K562 (cell line): ENCODE measurements at regions not wholly inside any gene's neighbourhood (a gene's known extent, or its start where the extent isn't known, plus 50 kb on each side); places are given as distances from the start of the nearest gene placed in this dataset.

ENCODE experiments used
- ATAC-seq: fragments of 200-7000 bp; cut with Tn5 transposase; 3 replicates; pipeline ENCODE4 v1.9.1; 2020; ENCODE audit warnings: moderate library complexity
- BruUV-seq: library from RNA; stranded (reverse); fragments of 400-500 nt; replicated peaks from 2 replicates; lab custom pipeline; 2021; lab: Mats Ljungman, UMichigan
- CTCF ChIA-PET: fragments of 300-600 bp; formaldehyde crosslinking; extraction: SDS; loops from one replicate; lab custom pipeline; 2021; ENCODE audit warnings: low intra/inter-chr PET ratio; lab: Yijun Ruan, JAX
- POLR2A ChIA-PET: fragments of 300-600, 350-650 bp; sonication (Branson Sonifier 250); formaldehyde crosslinking; extraction: SDS; loops from one replicate; lab custom pipeline; 2021; ENCODE audit warnings: antibody characterized with exemption, inconsistent platforms; lab: Yijun Ruan, JAX
- DNase-seq, 4 experiments: peaks; one replicate each; pipeline versions ENCODE4 v3.0.0 to v3.0.0-alpha.2; 2011 to 2018; ENCODE audit warnings: low spot score in 3 of 4, mixed read lengths in 3 of 4; ENCODE audit errors: extremely low read depth in 1 of 4
- FAIRE-seq: peaks from 2 replicates; lab custom pipeline; 2011; peaks lifted over from hg19 to GRCh38; lab: Jason Lieb, UNC
- H2AFZ ChIP-seq: 2 replicates; pipeline ENCODE4 v1.6.0; 2011; ENCODE audit warnings: low read depth, low read length, control low read depth, inconsistent platforms
- H3K27ac ChIP-seq: fragments of 200-600 bp; 3 replicates; pipeline ENCODE4 v1.8.0; 2011; ENCODE audit warnings: low read depth, mild to moderate bottlenecking, control low read depth, inconsistent platforms, low read length, moderate library complexity, mixed read lengths; ENCODE audit errors: extremely low read depth
- H3K27me3 ChIP-seq, 2 experiments: fragments of 300-600 bp in 1 of 2; 2 replicates in 1 of 2; 3 replicates in 1 of 2; pipeline versions ENCODE4 v1.6.0 to v1.8.0; 2011; ENCODE audit warnings: inconsistent platforms in 2 of 2, low read length in 2 of 2, mild to moderate bottlenecking in 1 of 2, mixed read lengths in 1 of 2, moderate library complexity in 1 of 2; ENCODE audit not compliant: control insufficient read depth in 2 of 2, insufficient read depth in 2 of 2
- H3K36me3 ChIP-seq: fragments of 300-600 bp; 3 replicates; pipeline ENCODE4 v1.8.0; 2011; ENCODE audit warnings: mild to moderate bottlenecking, low read length, inconsistent platforms; ENCODE audit not compliant: control insufficient read depth, insufficient read depth
- H3K4me1 ChIP-seq, 2 experiments: fragments of 200-600 bp in 1 of 2; replicated peaks in 1 of 2; 2 replicates in 1 of 2; 3 replicates in 1 of 2; pipeline versions ENCODE4 v1.5.1 to v1.8.0; 2011; ENCODE audit warnings: inconsistent platforms in 2 of 2, low read length in 2 of 2, mild to moderate bottlenecking in 1 of 2, mixed read lengths in 1 of 2, moderate library complexity in 1 of 2; ENCODE audit not compliant: control insufficient read depth in 2 of 2, insufficient read depth in 2 of 2
- H3K4me2 ChIP-seq: 2 replicates; pipeline ENCODE4 v1.6.1; 2011; ENCODE audit warnings: low read length, control low read depth, inconsistent platforms, mixed read lengths; ENCODE audit not compliant: insufficient read depth
- H3K4me3 ChIP-seq: fragments of 200-600 bp; sonication (generic), shearing (Covaris generic); 2 replicates; pipeline ENCODE4 v1.5.1; 2016; ENCODE audit warnings: control low read depth, inconsistent platforms
- H3K79me2 ChIP-seq: fragments of 200-600 bp; 3 replicates; pipeline ENCODE4 v1.8.0; 2011; ENCODE audit warnings: low read length, inconsistent platforms; ENCODE audit not compliant: control insufficient read depth, insufficient read depth
- H3K9ac ChIP-seq, 2 experiments: 2 replicates each; pipeline versions ENCODE4 v1.6.0 to v1.6.1; 2011; ENCODE audit warnings: low read depth in 2 of 2, low read length in 2 of 2, control low read depth in 1 of 2, inconsistent platforms in 1 of 2, mild to moderate bottlenecking in 1 of 2, mixed read lengths in 1 of 2; ENCODE audit not compliant: insufficient read depth in 1 of 2
- H3K9me1 ChIP-seq: one replicate; pipeline ENCODE4 v1.6.0; 2011; ENCODE audit warnings: inconsistent platforms, mild to moderate bottlenecking, low read length, moderate library complexity; ENCODE audit not compliant: control insufficient read depth, insufficient read depth
- H3K9me3 ChIP-seq: replicated peaks from 2 replicates; pipeline ENCODE4 v1.5.1; 2011; ENCODE audit warnings: low read depth, low read length, inconsistent platforms; ENCODE audit not compliant: control insufficient read depth, insufficient read depth
- H4K20me1 ChIP-seq: replicated peaks from 2 replicates; pipeline ENCODE4 v1.6.1; 2011; ENCODE audit warnings: low read length, inconsistent platforms, mixed read lengths; ENCODE audit not compliant: control insufficient read depth, insufficient read depth
- CREB3L1 ChIP-seq: fragments of 450-650 bp; IDR thresholded peaks from 2 replicates; pipeline ENCODE4 v1.6.1; 2014; ENCODE audit warnings: low read depth, mild to moderate bottlenecking, moderate library complexity, borderline replicate concordance
- EGR1 ChIP-seq: fragments of 450-650 bp; conservative IDR thresholded peaks from 2 replicates; pipeline ENCODE4 v1.6.1; 2017; ENCODE audit warnings: mild to moderate bottlenecking
- FOXK2 ChIP-seq, 2 experiments: fragments of 450-650 bp; IDR thresholded peaks in 1 of 2; conservative IDR thresholded peaks in 1 of 2; 2 replicates each; pipeline ENCODE4 v1.6.1; 2016; ENCODE audit warnings: low read depth in 2 of 2, mild to moderate bottlenecking in 1 of 2
- HNRNPK ChIP-seq: fragments of 200-400 bp; formaldehyde crosslinking; IDR thresholded peaks from one replicate; pipeline ENCODE4 v1.6.1; 2018; ENCODE audit warnings: mild to moderate bottlenecking, low read depth, low read length; ENCODE audit not compliant: poor library complexity, severe bottlenecking
- PPARD ChIP-seq: fragments of 250-450 bp; sonication (Bioruptor Pico); IDR thresholded peaks from 2 replicates; pipeline ENCODE4 v1.8.0; 2022; ENCODE audit warnings: inconsistent platforms, mild to moderate bottlenecking, moderate library complexity
- SIN3A ChIP-seq, 2 experiments: fragments of 150-350 bp in 1 of 2; IDR thresholded peaks; 2 replicates each; pipeline ENCODE4 v1.6.1; 2011 to 2016; ENCODE audit warnings: borderline replicate concordance in 2 of 2, low read depth in 2 of 2, low read length in 2 of 2, mild to moderate bottlenecking in 2 of 2, moderate library complexity in 2 of 2; ENCODE audit not compliant: control insufficient read depth in 1 of 2
- SMARCE1 ChIP-seq: fragments of 450-650 bp; IDR thresholded peaks from 2 replicates; pipeline ENCODE4 v1.7.1; 2016; ENCODE audit warnings: mild to moderate bottlenecking
- SNIP1 ChIP-seq: fragments of 450-650 bp; IDR thresholded peaks from 2 replicates; pipeline ENCODE4 v1.7.1; 2017; ENCODE audit warnings: low read depth, mild to moderate bottlenecking
- SOX6 ChIP-seq: fragments of 450-650 bp; IDR thresholded peaks from 2 replicates; pipeline ENCODE4 v1.6.1; 2014; ENCODE audit warnings: mild to moderate bottlenecking
- XRCC4 ChIP-seq: IDR thresholded peaks from one replicate; pipeline ENCODE4 v1.6.1; 2011; ENCODE audit not compliant: insufficient read depth, insufficient read length; ENCODE audit errors: extremely low read depth
- ZFP36 ChIP-seq: fragments of 150-350 bp; IDR thresholded peaks from 2 replicates; pipeline ENCODE4 v1.6.1; 2018; ENCODE audit warnings: low read length, low read depth; ENCODE audit not compliant: partially characterized antibody
- ZNF586 ChIP-seq: fragments of 450-650 bp; formaldehyde crosslinking; conservative IDR thresholded peaks from 2 replicates; pipeline ENCODE4 v1.4.0; 2020; ENCODE audit warnings: mild to moderate bottlenecking, moderate library complexity
- WGBS: fragments of 100-300 bp; shearing (Covaris generic); methylation state at CpG from one replicate; pipeline ENCODE4 v1.1.6; 2016; ENCODE audit warnings: low coverage, mixed read lengths; ENCODE audit not compliant: insufficient coverage; ENCODE audit errors: missing lambda C conversion rate; 5-methylcytosine and 5-hydroxymethylcytosine counted together
- in situ Hi-C: fragments of 300-500 bp; cut with MboI; formaldehyde crosslinking; loops from 4 replicates; pipeline ENCODE4 v1.15.0; 2018; ENCODE audit warnings: inconsistent platforms, mixed read lengths
- intact Hi-C: fragments of 100-400 bp; cut with micrococcal nuclease; formaldehyde crosslinking; loops from 2 replicates; pipeline ENCODE4 v1.14.2; 2022
- TF ChIP-seq, protein P1 (sequence below): fragments of 250-450 bp; sonication (Bioruptor Pico); IDR thresholded peaks from 2 replicates; pipeline ENCODE4 v1.4.0; 2020; ENCODE audit warnings: mild to moderate bottlenecking, moderate library complexity, borderline replicate concordance

DNA sequence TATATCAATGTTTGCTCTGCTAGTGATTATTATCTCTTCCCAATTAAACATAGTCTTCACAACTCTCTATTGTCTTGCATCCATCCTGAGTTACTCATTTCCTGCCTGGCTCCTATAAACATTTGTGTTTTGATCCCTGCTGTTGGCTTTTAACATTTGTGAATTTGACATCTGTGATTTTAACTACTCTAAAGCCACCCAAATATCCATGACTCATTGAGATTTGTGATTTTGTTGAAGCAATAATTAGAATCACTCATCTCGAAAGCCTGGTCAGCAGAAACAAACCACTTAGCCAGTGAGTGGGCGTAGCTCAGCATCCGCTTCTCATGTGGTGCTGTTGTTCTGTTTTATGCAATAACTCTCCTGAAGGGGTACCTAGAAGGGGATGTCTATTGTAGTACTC, 174.3 kb upstream of the ZBTB20 start:
- intact Hi-C loops = no loop called here
- TF ChIP-seq CREB3L1 (no peak), EGR1 (peak; percentile 23; the same call in 1 of the 2 replicates)
- Histone ChIP-seq H3K9me3 (no peaks in the 10 kb centered on the region), H3K9me1 (no peaks in the 10 kb centered on the region), H3K27ac (no peak overlapping the region), H3K36me3 (no peaks in the 10 kb centered on the region), H3K9ac (no peak overlapping the region), H3K4me3 (no peak overlapping the region), H3K4me1 (no peaks in the 10 kb centered on the region), H3K27me3 (no peaks in the 10 kb centered on the region), H4K20me1 (no peaks in the 10 kb centered on the region), H3K79me2 (no peaks in the 10 kb centered on the region), H3K4me2 (no peak overlapping the region), H2AFZ (no peak overlapping the region)
- DNase-seq = no peak
- ChIA-PET CTCF (no interaction called here), POLR2A (interaction anchor here (0.7 kb wide), 1 partner anchor 33 kb away, joined by 3 read pairs; no protein-coding TSS in a partner anchor)
- WGBS = 0% methylated on average over 3 of the region's 3 CpGs
- in situ Hi-C loops = no loop called here
- no peak for ATAC-seq
- FAIRE-seq = no peak
- BruUV-seq = no TSS peak

- CTCF ChIA-PET = no interaction called here
- H3K4me2 ChIP-seq = no peak overlapping the region
- POLR2A ChIA-PET = no interaction called here
- no peaks in the 10 kb centered on the region for H3K36me3 ChIP-seq
- H3K79me2 ChIP-seq = no peaks in the 10 kb centered on the region
- in situ Hi-C loops = no loop called here
- intact Hi-C loops = no loop called here
- no peak overlapping the region for H3K4me3 ChIP-seq
- no peak for DNase-seq
- no peaks in the 10 kb centered on the region for H3K9me1 ChIP-seq
- no peak for FAIRE-seq
- H3K9me3 ChIP-seq = no peaks in the 10 kb centered on the region
- no peak for ATAC-seq
- no peak overlapping the region for H3K9ac ChIP-seq
- no peaks in the 10 kb centered on the region for H3K27me3 ChIP-seq
- no peaks in the 10 kb centered on the region for H4K20me1 ChIP-seq
- no peaks in the 10 kb centered on the region for H3K4me1 ChIP-seq
- BruUV-seq = no TSS peak
- no peak overlapping the region for H3K27ac ChIP-seq
- H2AFZ ChIP-seq = no peak overlapping the region
- 0% methylated on average over 3 of the region's 3 CpGs for WGBS
- TF ChIP-seq SOX6 = no peak
- TF ChIP-seq FOXK2 (conservative IDR thresholded peaks at IDR 0.05 in 1 of 2, IDR thresholded peaks at IDR 0.05 in 1 of 2; ENCODE audit: low read depth in 2 of 2) = no peak
- TF ChIP-seq ZFP36 = no peak
- no peak for TF ChIP-seq PPARD (CRISPR knock-in tag)
- no peak for TF ChIP-seq HNRNPK
- TF ChIP-seq, protein P1, sequence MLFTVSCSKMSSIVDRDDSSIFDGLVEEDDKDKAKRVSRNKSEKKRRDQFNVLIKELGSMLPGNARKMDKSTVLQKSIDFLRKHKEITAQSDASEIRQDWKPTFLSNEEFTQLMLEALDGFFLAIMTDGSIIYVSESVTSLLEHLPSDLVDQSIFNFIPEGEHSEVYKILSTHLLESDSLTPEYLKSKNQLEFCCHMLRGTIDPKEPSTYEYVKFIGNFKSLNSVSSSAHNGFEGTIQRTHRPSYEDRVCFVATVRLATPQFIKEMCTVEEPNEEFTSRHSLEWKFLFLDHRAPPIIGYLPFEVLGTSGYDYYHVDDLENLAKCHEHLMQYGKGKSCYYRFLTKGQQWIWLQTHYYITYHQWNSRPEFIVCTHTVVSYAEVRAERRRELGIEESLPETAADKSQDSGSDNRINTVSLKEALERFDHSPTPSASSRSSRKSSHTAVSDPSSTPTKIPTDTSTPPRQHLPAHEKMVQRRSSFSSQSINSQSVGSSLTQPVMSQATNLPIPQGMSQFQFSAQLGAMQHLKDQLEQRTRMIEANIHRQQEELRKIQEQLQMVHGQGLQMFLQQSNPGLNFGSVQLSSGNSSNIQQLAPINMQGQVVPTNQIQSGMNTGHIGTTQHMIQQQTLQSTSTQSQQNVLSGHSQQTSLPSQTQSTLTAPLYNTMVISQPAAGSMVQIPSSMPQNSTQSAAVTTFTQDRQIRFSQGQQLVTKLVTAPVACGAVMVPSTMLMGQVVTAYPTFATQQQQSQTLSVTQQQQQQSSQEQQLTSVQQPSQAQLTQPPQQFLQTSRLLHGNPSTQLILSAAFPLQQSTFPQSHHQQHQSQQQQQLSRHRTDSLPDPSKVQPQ (CRISPR knock-in tag) = no peak
- no peak for TF ChIP-seq SMARCE1
- TF ChIP-seq XRCC4 = no peak
- TF ChIP-seq SNIP1 = no peak
- TF ChIP-seq SIN3A (IDR thresholded peaks at IDR 0.05; ENCODE audit: borderline replicate concordance in 2 of 2, control insufficient read depth in 1 of 2, low read depth in 2 of 2, low read length in 2 of 2) = no peak
- TF ChIP-seq ZNF586 (CRISPR knock-in tag) = no peak
Measured at GRCh38 chr3:115322901-115323300, 175.8 kb upstream of the ZBTB20 start.
